HCT116 (cell line): ENCODE measurements at regions not wholly inside any gene's neighbourhood (a gene's known extent, or its start where the extent isn't known, plus 50 kb on each side); places are given as distances from the start of the nearest gene placed in this dataset.

Experiments used
- ATAC-seq: fragments of 200-7000 bp; cut with Tn5 transposase; 2 replicates; pipeline ENCODE4 v1.9.1; 2020; ENCODE audit warnings: mild to moderate bottlenecking, moderate library complexity
- BruUV-seq: library from RNA; stranded (reverse); fragments of 400-500 nt; replicated peaks from 2 replicates; lab custom pipeline; 2021; lab: Mats Ljungman, UMichigan
- CTCF ChIA-PET: fragments of 300-600 bp; sonication (Branson Sonifier 250); formaldehyde crosslinking; loops from one replicate; lab custom pipeline; 2021; ENCODE audit warnings: antibody characterized with exemption; lab: Charles Lee
- POLR2A ChIA-PET: fragments of 300-600, 350-600 bp; sonication (Branson Sonifier 250); formaldehyde crosslinking; loops from one replicate; lab custom pipeline; 2021; ENCODE audit warnings: antibody characterized with exemption; lab: Charles Lee
- RAD21 ChIA-PET, 2 experiments: fragments of 300-600 bp; sonication (Branson Sonifier 250); formaldehyde crosslinking; loops; one replicate each; lab custom pipeline; 2023; ENCODE audit warnings: low total read pairs in 2 of 2; ENCODE audit not compliant: uncharacterized antibody in 2 of 2, unreplicated experiment in 2 of 2, low non-redundant PET in 1 of 2; lab: Charles Lee
- DNase-seq: peaks from one replicate; pipeline ENCODE4 v3.0.0-alpha.2; 2010; ENCODE audit warnings: low read depth, low spot score
- H2AFZ ChIP-seq: fragments of 200-600 bp; shearing (Covaris generic), sonication (generic); 2 replicates; pipeline ENCODE4 v1.6.1; 2017; ENCODE audit warnings: low read depth, mixed run types, mixed read lengths, antibody characterized with exemption, low read length; ENCODE audit not compliant: poor library complexity, severe bottlenecking
- H3K27ac ChIP-seq: 2 replicates; pipeline ENCODE4 v1.5.1; 2012; ENCODE audit warnings: low read depth, low read length
- H3K27me3 ChIP-seq: fragments of 200-600 bp; sonication (generic); 2 replicates; pipeline ENCODE4 v1.6.1; 2016; ENCODE audit warnings: mixed run types, low read length, mixed read lengths; ENCODE audit not compliant: insufficient read depth
- H3K36me3 ChIP-seq, 2 experiments: fragments of 200-500 bp in 1 of 2; fragments of 200-600 bp in 1 of 2; sonication (Bioruptor generic) in 1 of 2; sonication (generic) in 1 of 2; 2 replicates each; pipeline versions ENCODE4 v1.5.1 to v1.6.1; 2014 to 2016; ENCODE audit warnings: low read length in 2 of 2, inconsistent platforms in 1 of 2, mixed read lengths in 1 of 2, mixed run types in 1 of 2; ENCODE audit not compliant: insufficient read depth in 2 of 2, control insufficient read depth in 1 of 2
- H3K4me1 ChIP-seq, 2 experiments: fragments of 200-600 bp in 1 of 2; sonication (generic) in 1 of 2; 2 replicates each; pipeline versions ENCODE4 v1.5.1 to v1.6.1; 2012 to 2017; ENCODE audit warnings: low read length in 2 of 2, inconsistent platforms in 1 of 2, mild to moderate bottlenecking in 1 of 2, mixed read lengths in 1 of 2, mixed run types in 1 of 2, moderate library complexity in 1 of 2; ENCODE audit not compliant: insufficient read depth in 2 of 2, control insufficient read depth in 1 of 2
- H3K4me2 ChIP-seq: fragments of 200-600 bp; sonication (generic); 2 replicates; pipeline ENCODE4 v1.6.1; 2017; ENCODE audit warnings: mixed run types, low read length, mixed read lengths
- H3K4me3 ChIP-seq, 2 experiments: fragments of 200-600 bp in 1 of 2; sonication (generic) in 1 of 2; replicated peaks in 1 of 2; 2 replicates each; pipeline ENCODE4 v1.5.1; 2011 to 2016; ENCODE audit warnings: low read length in 2 of 2, control low read depth in 1 of 2, low read depth in 1 of 2, mild to moderate bottlenecking in 1 of 2, mixed read lengths in 1 of 2, mixed run types in 1 of 2
- H3K79me2 ChIP-seq: fragments of 200-600 bp; sonication (generic); 2 replicates; pipeline ENCODE4 v1.6.1; 2017; ENCODE audit warnings: mild to moderate bottlenecking, mixed run types, low read length, moderate library complexity, mixed read lengths; ENCODE audit not compliant: insufficient read depth
- H3K9ac ChIP-seq: fragments of 200-600 bp; sonication (generic); 2 replicates; pipeline ENCODE4 v1.6.1; 2016; ENCODE audit warnings: low read length, mixed read lengths
- H3K9me2 ChIP-seq: fragments of 200-600 bp; sonication (generic), shearing (Covaris generic); 2 replicates; pipeline ENCODE4 v1.6.1; 2017; ENCODE audit warnings: mixed run types, mild to moderate bottlenecking, moderate library complexity; ENCODE audit not compliant: insufficient read depth
- H3K9me3 ChIP-seq, 2 experiments: fragments of 200-500 bp in 1 of 2; fragments of 200-600 bp in 1 of 2; sonication (Bioruptor generic) in 1 of 2; sonication (generic) in 1 of 2; 2 replicates each; pipeline ENCODE4 v1.6.1; 2014 to 2017; ENCODE audit warnings: low read length in 2 of 2, mixed read lengths in 2 of 2, inconsistent platforms in 1 of 2, low read depth in 1 of 2, mild to moderate bottlenecking in 1 of 2, mixed run types in 1 of 2, moderate library complexity in 1 of 2; ENCODE audit not compliant: control insufficient read depth in 1 of 2, insufficient read depth in 1 of 2
- H4K20me1 ChIP-seq: fragments of 200-600 bp; sonication (generic), shearing (Covaris generic); 2 replicates; pipeline ENCODE4 v1.6.1; 2017; ENCODE audit warnings: mixed run types, mild to moderate bottlenecking, moderate library complexity; ENCODE audit not compliant: insufficient read depth
- CBX3 ChIP-seq: IDR thresholded peaks from 2 replicates; pipeline ENCODE4 v1.6.1; 2012; ENCODE audit warnings: low read depth
- ELF1 ChIP-seq: IDR thresholded peaks from 2 replicates; pipeline ENCODE4 v1.6.1; 2012; ENCODE audit warnings: low read depth, borderline replicate concordance
- FOSL1 ChIP-seq: IDR thresholded peaks from 2 replicates; pipeline ENCODE4 v1.6.1; 2012; ENCODE audit warnings: low read depth
- JUND ChIP-seq: IDR thresholded peaks from 2 replicates; pipeline ENCODE4 v1.6.1; 2012
- RAD21 ChIP-seq: IDR thresholded peaks from 2 replicates; pipeline ENCODE4 v1.6.1; 2012; ENCODE audit warnings: low read depth, mild to moderate bottlenecking
- SIN3A ChIP-seq: IDR thresholded peaks from 2 replicates; pipeline ENCODE4 v1.6.1; 2012; ENCODE audit warnings: low read depth
- SP1 ChIP-seq: IDR thresholded peaks from 2 replicates; pipeline ENCODE4 v1.6.1; 2012; ENCODE audit warnings: low read depth
- SRF ChIP-seq: IDR thresholded peaks from 2 replicates; pipeline ENCODE4 v1.6.1; 2012; ENCODE audit warnings: low read depth
- TCF7L2 ChIP-seq: IDR thresholded peaks from 2 replicates; pipeline ENCODE4 v1.7.0; 2011; ENCODE audit warnings: borderline replicate concordance, inconsistent platforms; ENCODE audit not compliant: insufficient read depth, insufficient read length; ENCODE audit errors: extremely low read depth
- YY1 ChIP-seq: IDR thresholded peaks from 2 replicates; pipeline ENCODE4 v1.6.1; 2011; ENCODE audit warnings: low read length, low read depth, moderate library complexity, mild to moderate bottlenecking; ENCODE audit not compliant: insufficient replicate concordance; ENCODE audit errors: extremely low read depth
- ZFX ChIP-seq: fragments of 450-650 bp; IDR thresholded peaks from 2 replicates; pipeline ENCODE4 v1.6.1; 2017
- ZNF274 ChIP-seq: fragments of 200-500 bp; sonication (Bioruptor generic); IDR thresholded peaks from 2 replicates; pipeline ENCODE4 v1.6.1; 2014; ENCODE audit warnings: mild to moderate bottlenecking, low read depth, low read length, inconsistent platforms
- intact Hi-C: fragments of 100-400 bp; cut with micrococcal nuclease; formaldehyde crosslinking; loops from 2 replicates; pipeline ENCODE4 v1.10.0; 2022
- TF ChIP-seq, protein P1 (sequence below): IDR thresholded peaks from 2 replicates; pipeline ENCODE4 v1.6.1; 2012
- TF ChIP-seq, protein P2 (sequence below): IDR thresholded peaks from 2 replicates; pipeline ENCODE4 v1.6.1; 2012; ENCODE audit warnings: low read depth

- no peak for DNase-seq
- ChIA-PET POLR2A (no interaction called here), RAD21 (no interaction called here), CTCF (no interaction called here)
- intact Hi-C loops, result no loop called here
- Histone ChIP-seq H3K27ac (no peak overlapping the region), H3K27me3 (no peaks in the 10 kb centered on the region), H3K9ac (no peak overlapping the region), H3K79me2 (no peaks in the 10 kb centered on the region), H2AFZ (no peak overlapping the region), H3K4me1 (no peaks in the 10 kb centered on the region), H3K36me3 (no peaks in the 10 kb centered on the region), H3K9me2 (no peaks in the 10 kb centered on the region; the same call in 1 of the 2 replicates), H4K20me1 (no peaks in the 10 kb centered on the region), H3K4me3 (no peak overlapping the region), H3K4me2 (no peak overlapping the region), H3K9me3 (no peaks in the 10 kb centered on the region)
- no peak for TF ChIP-seq SRF
- TF ChIP-seq YY1, result no peak
- no peak for TF ChIP-seq JUND
- TF ChIP-seq RAD21, result no peak
- no peak for TF ChIP-seq ELF1
- no peak for TF ChIP-seq SP1
- TF ChIP-seq TCF7L2, result no peak
- TF ChIP-seq SIN3A, result no peak
- TF ChIP-seq, protein P1, sequence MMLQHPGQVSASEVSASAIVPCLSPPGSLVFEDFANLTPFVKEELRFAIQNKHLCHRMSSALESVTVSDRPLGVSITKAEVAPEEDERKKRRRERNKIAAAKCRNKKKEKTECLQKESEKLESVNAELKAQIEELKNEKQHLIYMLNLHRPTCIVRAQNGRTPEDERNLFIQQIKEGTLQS, result no peak
- TF ChIP-seq ZNF274, result no peak
- TF ChIP-seq ZFX, result no peak
- TF ChIP-seq CBX3, result no peak
- TF ChIP-seq, protein P2, sequence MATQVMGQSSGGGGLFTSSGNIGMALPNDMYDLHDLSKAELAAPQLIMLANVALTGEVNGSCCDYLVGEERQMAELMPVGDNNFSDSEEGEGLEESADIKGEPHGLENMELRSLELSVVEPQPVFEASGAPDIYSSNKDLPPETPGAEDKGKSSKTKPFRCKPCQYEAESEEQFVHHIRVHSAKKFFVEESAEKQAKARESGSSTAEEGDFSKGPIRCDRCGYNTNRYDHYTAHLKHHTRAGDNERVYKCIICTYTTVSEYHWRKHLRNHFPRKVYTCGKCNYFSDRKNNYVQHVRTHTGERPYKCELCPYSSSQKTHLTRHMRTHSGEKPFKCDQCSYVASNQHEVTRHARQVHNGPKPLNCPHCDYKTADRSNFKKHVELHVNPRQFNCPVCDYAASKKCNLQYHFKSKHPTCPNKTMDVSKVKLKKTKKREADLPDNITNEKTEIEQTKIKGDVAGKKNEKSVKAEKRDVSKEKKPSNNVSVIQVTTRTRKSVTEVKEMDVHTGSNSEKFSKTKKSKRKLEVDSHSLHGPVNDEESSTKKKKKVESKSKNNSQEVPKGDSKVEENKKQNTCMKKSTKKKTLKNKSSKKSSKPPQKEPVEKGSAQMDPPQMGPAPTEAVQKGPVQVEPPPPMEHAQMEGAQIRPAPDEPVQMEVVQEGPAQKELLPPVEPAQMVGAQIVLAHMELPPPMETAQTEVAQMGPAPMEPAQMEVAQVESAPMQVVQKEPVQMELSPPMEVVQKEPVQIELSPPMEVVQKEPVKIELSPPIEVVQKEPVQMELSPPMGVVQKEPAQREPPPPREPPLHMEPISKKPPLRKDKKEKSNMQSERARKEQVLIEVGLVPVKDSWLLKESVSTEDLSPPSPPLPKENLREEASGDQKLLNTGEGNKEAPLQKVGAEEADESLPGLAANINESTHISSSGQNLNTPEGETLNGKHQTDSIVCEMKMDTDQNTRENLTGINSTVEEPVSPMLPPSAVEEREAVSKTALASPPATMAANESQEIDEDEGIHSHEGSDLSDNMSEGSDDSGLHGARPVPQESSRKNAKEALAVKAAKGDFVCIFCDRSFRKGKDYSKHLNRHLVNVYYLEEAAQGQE, result no peak
- TF ChIP-seq FOSL1, result no peak
- no peak for ATAC-seq
- BruUV-seq, result no TSS peak
These were observed 116.6 kb upstream of the IVNS1ABP start for GRCh38 chr1:185433667-185434066.
